ENCODE measurements at regions not wholly inside any gene's neighbourhood (a gene's known extent, or its start where the extent isn't known, plus 50 kb on each side); places are given as distances from the start of the nearest gene placed in this dataset.

GRCh38 chr2:129863350-129863749 lies 116.1 kb upstream of the RAB6C start:
- Histone ChIP-seq H3K9me3 (no peaks in the 10 kb centered on the region), H3K4me1 (no peaks in the 10 kb centered on the region), H3K27ac (no peak overlapping the region), H3K27me3 (no peaks in the 10 kb centered on the region), H3K36me3 (no peaks in the 10 kb centered on the region), H3K4me3 (no peak overlapping the region)
- intact Hi-C loops (cut with DNase I; ENCODE audit: low total_unique reads) (no loop called here), in situ Hi-C loops (cut with MboI; ENCODE audit: low sequenced_read_pairs in 4 of 4) (loop anchor here in 2 of 4 donors (25.0 kb wide), 2 partner anchors 651 to 1126 kb away; no protein-coding TSS in a partner anchor)
- DNase-seq, result no peak
- no peak for ATAC-seq
- TF ChIP-seq POLR2A (IDR thresholded peaks at IDR 0.05), result no peak

- intact Hi-C loops (cut with DNase I; ENCODE audit: low total_unique reads), result no loop called here
- TF ChIP-seq POLR2A (IDR thresholded peaks at IDR 0.05) (no peak), CTCF (IDR thresholded peaks at IDR 0.05 in 4 of 5, conservative IDR thresholded peaks at IDR 0.05 in 1 of 5) (no peak)
- in situ Hi-C loops (cut with MboI; ENCODE audit: low sequenced_read_pairs in 4 of 4), result loop anchor here in 2 of 4 donors (25.0 kb wide), 2 partner anchors 652 to 1127 kb away; no protein-coding TSS in a partner anchor
Observed at GRCh38 chr2:129864719-129865118, 114.7 kb upstream of the RAB6C start.

GRCh38 chr2:129865976-129866375 lies 113.5 kb upstream of the RAB6C start:
- no peak for TF ChIP-seq CTCF (IDR thresholded peaks at IDR 0.05 in 4 of 5, conservative IDR thresholded peaks at IDR 0.05 in 1 of 5)
- TF ChIP-seq POLR2A (IDR thresholded peaks at IDR 0.05), result no peak
- ATAC-seq (no peak), DNase-seq (no peak)
- Histone ChIP-seq H3K9me3 (no peaks in the 10 kb centered on the region), H3K4me1 (no peaks in the 10 kb centered on the region), H3K4me3 (no peak overlapping the region), H3K27ac (no peak overlapping the region), H3K36me3 (no peaks in the 10 kb centered on the region), H3K27me3 (no peaks in the 10 kb centered on the region)
- in situ Hi-C loops (cut with MboI; ENCODE audit: low sequenced_read_pairs in 4 of 4), result loop anchor here in 2 of 4 donors (25.0 kb wide), 2 partner anchors 654 to 1129 kb away; no protein-coding TSS in a partner anchor
- intact Hi-C loops (cut with DNase I; ENCODE audit: low total_unique reads), result no loop called here

More at GRCh38 chr2:129864719-129865118, 114.7 kb upstream of the RAB6C start:
- Histone ChIP-seq H3K4me1 (no peaks in the 10 kb centered on the region), H3K36me3 (no peaks in the 10 kb centered on the region), H3K9me3 (no peaks in the 10 kb centered on the region), H3K4me3 (no peak overlapping the region), H3K27me3 (no peaks in the 10 kb centered on the region), H3K27ac (no peak overlapping the region)
- DNase-seq (no peak), ATAC-seq (no peak)

GRCh38 chr2:129866391-129866790 lies 113.1 kb upstream of the RAB6C start:
- no peaks in the 10 kb centered on the region for H3K9me3 ChIP-seq
- intact Hi-C loops (cut with DNase I; ENCODE audit: low total_unique reads), result no loop called here
- no peak overlapping the region for H3K4me3 ChIP-seq
- no peaks in the 10 kb centered on the region for H3K4me1 ChIP-seq
- TF ChIP-seq POLR2A (IDR thresholded peaks at IDR 0.05) (no peak), CTCF (IDR thresholded peaks at IDR 0.05 in 4 of 5, conservative IDR thresholded peaks at IDR 0.05 in 1 of 5) (no peak)
- H3K27me3 ChIP-seq, result no peaks in the 10 kb centered on the region
- DNase-seq (no peak), ATAC-seq (no peak)
- in situ Hi-C loops (cut with MboI; ENCODE audit: low sequenced_read_pairs in 4 of 4), result loop anchor here in 2 of 4 donors (25.0 kb wide), 2 partner anchors 654 to 1129 kb away; no protein-coding TSS in a partner anchor
- H3K27ac ChIP-seq, result no peak overlapping the region
- no peaks in the 10 kb centered on the region for H3K36me3 ChIP-seq

GRCh38 chr2:129868151-129868550 lies 111.3 kb upstream of the RAB6C start:
- no peaks in the 10 kb centered on the region for H3K4me1 ChIP-seq
- no peak overlapping the region for H3K27ac ChIP-seq
- intact Hi-C loops (cut with DNase I; ENCODE audit: low total_unique reads) (no loop called here), in situ Hi-C loops (cut with MboI; ENCODE audit: low sequenced_read_pairs in 4 of 4) (loop anchor here in 2 of 4 donors (25.0 kb wide), 2 partner anchors 656 to 1131 kb away; no protein-coding TSS in a partner anchor)
- no peak for TF ChIP-seq POLR2A (IDR thresholded peaks at IDR 0.05)
- no peak for ATAC-seq
- H3K36me3 ChIP-seq, result no peaks in the 10 kb centered on the region
- no peaks in the 10 kb centered on the region for H3K9me3 ChIP-seq
- H3K27me3 ChIP-seq, result no peaks in the 10 kb centered on the region
- no peak for DNase-seq
- no peak overlapping the region for H3K4me3 ChIP-seq
